NCI-H524 (cell line): ENCODE measurements at regions not wholly inside any gene's neighbourhood (a gene's known extent, or its start where the extent isn't known, plus 50 kb on each side); places are given as distances from the start of the nearest gene placed in this dataset.

Source experiments
- DNase-seq, 2 experiments: peaks; one replicate each; lab custom pipeline; 2025; lab: John Stamatoyannopoulos, UW

DNA sequence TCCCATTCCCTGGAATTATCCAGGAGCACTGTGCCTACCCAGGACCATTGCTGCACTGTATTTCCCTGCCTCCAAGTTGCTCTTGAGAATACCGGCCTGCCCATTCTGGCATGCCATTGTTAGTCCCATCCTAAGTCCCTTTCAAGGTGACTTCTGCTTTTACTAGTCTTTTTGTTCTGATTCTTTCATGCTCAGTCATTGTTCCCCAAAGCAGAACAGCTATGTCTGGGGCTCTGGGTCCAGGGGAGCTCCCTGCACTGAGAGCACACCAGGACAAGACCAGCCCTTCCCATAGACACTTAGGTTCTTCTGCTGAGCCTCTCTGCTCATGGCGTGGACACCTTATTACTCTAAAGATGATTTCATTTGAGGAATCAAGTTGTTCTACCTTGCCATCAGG, 388.9 kb upstream of the KLF4 start:
- no peak for DNase-seq

DNA sequence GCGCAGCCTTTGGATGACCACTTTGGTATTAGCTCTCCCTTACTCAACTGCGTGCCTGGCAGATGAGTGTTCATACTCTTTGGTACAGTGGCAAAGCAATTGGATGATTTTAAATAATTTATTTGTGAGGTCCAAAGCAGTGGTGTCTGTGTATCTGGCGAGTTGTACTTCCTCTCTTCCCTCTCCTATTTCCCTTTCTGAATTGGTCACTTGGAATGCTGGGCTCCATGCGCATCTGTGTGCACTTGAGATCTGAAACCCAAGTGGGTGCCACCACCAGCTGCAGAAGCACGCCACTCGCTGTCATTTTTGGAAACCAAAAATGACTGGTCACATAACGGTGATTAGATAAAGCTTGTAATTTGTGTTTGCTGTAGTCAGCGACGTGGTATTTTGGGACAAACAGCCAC, 386.0 kb upstream of the KLF4 start:
- DNase-seq: no peak

DNA sequence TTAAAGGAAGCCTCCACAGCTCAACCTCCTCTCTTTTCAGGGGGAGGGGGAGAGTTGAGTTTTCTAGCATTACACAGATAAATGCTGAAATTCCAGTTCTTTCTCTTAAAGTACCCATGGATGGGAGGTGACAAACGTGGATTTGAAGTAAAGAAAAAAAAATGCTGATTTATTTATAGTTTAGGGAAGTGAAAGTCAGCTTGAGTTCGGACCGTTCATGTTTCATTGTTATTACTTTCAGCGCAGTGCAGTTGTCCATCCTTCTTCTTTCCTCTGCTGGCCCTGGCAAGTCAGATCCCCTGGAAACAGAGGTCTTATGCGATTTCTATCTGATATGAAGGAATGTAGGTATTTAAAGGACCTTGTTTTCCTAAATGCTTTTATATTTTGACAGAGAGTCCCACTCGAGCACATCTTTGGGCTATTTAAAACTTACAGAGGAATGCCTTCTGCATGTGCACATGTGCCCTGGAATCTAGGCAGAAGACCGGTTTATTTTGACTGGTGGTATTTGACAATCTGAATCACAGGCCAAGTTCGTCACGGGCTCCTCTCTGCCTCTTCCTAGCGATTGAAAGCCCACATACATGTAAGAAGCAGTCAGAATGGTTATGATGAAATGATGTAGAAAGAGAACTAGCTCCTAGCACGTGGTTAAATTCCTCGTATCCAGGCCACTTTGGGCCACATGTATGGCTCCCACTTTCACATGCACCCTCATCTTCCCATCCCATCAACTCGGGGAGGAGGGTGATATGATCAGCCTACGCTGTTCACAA, 385.2 kb upstream of the KLF4 start:
- no peak for DNase-seq

DNA sequence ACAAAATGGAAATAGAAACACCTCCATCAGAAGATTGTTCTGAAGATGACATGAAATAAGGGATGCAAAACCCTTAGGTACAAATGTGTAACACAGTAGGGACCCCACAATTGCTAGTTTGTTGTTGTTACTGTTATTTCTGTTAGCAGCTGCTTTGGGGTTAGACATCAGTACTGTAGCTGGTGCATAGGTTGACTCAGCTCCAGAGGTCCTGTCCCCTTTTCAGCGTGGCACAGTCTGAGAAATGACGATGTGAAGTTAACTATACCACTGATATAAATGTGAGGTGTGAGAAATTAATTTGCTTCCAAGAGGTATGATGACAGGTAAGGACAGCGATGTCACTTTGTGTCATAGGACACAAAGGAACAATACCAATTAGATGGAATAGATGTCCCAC, 384.6 kb upstream of the KLF4 start:
- no peak for DNase-seq

DNA sequence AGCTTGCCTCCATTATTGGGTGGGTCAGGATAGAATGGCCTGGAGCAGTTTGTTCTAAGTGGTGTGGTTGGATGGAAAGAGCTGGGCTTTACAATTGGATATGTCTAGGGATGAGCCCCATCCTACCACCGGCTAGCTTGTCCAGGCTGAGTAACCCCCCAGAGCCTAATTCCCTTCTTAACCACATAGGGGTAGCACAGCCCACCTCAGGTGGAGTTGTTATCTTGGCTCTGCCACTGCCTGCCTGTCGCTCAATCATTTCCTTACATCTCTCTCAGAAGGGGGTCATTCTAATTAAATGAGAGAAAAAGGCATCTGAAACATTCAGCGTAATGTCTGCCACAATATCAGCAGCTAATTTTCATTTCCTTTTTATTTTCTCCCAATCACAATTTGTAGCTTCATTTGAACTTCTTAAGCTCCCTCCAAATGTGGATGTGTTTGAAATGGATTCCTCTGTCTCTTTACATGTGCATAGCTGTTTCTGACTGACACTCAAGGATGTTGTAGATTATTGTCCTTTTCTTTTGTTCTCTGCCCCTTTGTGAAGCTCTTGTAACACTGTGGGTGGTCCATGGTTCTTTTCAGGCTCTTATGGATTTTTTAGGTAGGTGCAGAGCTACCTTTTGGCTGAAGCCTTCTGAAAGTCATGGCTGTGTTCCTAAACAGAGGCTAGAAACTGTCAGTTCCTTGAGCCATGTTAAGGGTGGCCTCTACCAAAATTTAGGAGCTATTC, 383.1 kb upstream of the KLF4 start:
- DNase-seq: no peak

DNA sequence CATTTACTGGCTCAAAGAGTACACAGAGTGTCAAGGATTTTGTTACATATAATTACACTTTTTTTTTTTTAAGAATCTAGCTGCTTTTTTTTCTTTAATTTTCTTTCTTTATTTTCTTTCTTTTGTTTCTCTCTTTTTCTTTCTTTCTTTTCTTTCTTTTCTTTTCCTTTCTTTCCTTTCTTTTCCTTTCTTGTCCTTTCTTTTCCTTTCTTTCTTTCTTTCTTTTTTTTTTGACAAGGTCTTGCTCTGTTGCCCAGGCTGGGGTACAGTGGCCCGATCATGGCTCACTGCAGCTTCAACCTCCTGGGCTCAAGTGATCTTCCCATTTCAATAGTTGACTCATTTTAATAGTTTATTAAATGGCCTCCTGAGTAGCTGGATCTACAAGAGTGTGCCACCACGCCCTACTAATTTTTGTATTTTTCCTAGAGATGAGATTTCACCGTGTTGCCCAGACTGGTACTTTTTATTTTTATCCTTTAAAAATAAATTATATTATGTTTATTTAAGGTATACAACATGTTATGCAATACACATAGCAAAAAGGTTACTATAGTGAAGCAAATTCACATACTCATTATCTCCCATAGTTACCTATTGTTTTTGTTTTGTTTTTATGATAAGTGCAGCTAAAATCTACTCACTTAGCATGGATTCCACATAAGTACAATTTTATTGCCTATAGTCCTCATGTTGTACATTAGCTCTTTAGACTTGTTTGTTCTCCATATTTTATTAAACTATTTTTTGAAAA, 381.5 kb upstream of the KLF4 start:
- DNase-seq: no peak

DNA sequence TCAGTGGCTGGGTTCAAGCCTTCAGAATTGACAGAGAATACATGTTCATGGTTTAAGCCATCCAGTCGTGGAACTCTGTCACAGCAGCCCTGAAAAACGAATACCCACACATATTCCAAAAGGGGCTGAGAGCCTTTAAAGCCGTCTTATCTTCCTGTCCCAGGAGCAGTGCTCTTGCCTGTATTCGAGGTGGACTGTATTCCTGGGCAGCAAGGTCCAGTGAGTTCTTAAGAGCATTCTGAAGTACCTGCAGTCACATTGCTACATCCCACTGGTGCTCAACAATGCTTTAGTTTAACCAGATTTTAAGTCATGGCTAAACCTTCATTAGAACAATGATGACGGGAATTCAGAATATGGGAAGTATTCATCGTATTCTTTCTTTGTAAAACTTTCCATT, 380.7 kb upstream of the KLF4 start:
- no peak for DNase-seq

DNA sequence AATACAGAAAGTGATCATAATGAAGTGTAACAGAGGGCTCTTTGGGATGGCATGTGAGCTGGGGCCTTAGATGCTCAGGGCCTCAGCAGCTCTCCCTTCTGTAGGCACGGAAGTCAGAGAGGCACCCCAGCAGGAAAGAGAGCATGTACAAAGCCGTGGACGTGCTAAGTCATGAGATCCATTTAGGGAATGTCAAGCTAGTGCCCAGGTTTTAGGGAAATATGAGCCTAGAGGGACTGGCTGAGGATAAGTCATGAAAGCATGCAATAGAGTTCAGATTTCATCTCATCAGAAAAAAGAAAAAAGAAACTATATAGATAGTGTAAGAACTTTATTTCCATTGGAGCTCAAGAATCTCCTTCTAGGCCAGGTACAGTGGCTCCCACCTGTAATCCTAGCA, 379.5 kb upstream of the KLF4 start:
- no peak for DNase-seq

DNA sequence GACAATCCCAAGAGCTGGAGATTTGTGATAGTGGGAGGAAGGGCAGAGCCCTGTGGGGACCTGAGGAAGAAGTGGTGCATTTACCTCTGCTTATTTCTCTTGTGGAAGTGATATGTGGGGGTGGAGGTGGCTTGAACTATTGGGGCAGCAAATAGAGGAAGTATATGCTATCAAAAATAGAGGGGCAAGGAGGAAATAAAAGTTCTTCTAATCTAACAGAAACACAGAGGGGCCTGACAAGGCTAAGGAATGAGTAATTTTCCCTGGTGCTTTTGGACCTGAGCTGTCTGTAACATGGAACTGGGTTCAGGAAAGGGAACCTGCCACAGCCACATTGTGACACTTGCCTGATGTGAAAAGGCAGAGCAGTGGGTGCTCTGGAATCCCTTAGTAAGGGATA, 378.6 kb upstream of the KLF4 start:
- DNase-seq: no peak

DNA sequence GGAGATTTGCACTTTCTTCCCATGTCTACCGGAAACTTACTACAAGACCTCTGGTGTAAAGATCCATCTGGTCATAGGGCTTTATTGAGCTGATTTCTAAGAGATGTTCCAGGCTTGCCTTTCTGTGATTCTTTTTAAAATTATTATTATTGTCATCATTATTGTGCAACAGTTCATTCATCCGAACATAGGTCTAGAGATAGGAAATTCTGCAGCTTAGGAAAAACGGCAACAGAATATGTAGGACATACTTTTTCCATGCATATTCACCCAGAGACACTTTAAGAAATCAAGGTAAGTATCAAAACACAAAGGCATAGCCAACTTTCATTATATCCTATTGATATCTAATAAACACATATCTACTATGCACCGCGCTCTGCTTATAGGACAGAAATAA, 378.2 kb upstream of the KLF4 start:
- no peak for DNase-seq

DNA sequence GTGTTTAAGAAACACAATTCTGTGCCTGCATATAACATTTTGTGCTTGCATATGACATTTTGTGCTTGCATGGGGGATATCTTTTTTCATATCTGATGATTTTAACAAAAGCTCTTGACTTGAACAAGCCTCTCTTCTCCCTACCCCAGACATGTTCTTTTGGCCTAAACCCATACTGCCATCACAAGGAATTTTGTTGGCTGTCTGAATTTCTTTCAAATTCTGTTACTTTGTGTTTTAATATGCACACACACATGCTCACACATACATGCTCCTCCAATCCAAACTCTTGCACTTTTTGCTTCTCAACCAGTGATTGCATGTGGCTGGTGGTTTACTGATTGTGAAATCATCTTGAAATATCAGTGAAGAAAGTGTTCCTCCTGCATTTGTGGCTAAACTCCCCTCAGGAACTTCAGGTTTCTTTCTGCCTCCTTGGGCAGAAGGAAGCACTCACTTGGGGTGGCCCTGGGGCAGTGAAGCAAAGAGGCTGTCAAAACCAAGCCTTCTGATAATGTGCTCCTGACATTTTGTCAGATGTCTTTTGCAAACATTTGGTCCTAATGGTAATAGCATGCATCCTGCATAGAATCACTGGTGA, 377.2 kb upstream of the KLF4 start:
- DNase-seq: no peak

DNA sequence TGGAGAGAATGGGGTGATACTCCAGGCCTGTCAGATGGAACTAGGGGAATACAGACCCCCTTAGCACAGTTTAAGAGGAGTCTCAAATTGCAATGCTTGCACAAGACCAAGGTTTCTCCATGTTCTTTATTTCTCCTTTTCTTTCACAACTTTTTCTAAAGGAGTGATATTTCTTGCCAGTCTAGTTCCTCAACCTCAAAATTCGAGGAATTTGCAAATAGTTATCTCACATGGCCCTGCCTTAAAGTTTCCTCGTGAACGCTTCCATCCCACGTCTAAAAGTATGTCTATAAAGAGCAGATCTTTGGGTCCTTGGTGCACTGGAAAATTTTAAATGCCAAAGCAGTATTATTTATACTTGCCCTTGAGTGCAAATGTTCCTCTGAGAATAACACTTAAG, 373.8 kb upstream of the KLF4 start:
- DNase-seq: no peak

DNA sequence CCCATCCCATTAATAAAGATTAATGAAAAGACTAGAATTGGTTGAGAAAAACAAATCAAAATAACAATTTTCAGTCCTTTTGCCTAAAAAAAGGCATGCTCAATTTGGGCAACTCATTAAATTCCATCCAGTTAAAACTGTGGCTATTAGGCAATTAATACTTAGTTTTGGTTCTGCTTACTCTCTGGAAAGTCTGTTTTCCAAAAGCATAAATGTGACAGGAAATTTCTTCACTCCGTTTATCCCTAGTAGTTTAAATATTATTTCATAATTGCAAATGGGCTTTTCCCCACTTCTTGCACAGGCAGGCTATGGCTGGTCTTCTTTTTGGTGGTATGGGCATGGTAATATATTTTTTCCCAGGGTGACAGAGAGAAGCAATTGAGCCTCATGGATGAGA, 373.3 kb upstream of the KLF4 start:
- DNase-seq: no peak

DNA sequence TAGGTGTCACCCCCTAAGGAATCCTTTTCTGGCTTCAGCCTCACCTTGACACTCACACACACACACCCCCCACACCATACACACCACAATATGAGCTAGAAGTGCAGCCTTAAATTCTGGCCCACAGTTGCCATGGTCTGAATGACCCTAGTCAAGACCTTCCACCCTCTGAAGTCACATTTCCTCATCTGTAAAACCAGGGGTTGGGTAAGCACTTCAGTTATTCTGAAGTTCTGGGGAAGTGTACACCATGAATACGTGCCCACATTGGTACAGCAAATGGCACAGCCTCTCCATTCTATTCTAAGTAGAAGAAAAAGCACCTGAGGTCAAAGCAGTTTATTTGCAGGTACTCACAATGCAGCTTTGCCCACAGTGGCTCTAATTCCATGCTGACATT, 372.8 kb upstream of the KLF4 start:
- no peak for DNase-seq

DNA sequence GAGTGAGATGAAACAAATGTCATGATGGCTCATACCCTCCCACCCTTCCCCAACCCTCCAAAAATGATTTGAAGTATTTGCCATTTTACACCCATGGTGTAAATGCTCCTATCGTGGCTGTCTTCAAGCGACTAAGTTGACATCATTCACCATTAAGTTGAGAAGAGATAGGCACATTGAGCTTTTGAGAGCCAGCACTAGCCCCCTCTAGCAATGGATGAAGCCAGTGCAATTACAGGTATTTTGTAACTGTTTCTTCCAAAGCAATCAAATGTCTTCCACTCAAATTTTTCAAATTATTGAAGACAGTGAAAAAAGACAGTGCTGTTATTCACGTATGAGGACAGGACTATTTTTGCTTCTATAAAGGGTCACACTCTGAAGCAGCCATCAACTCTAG, 371.5 kb upstream of the KLF4 start:
- DNase-seq: no peak

DNA sequence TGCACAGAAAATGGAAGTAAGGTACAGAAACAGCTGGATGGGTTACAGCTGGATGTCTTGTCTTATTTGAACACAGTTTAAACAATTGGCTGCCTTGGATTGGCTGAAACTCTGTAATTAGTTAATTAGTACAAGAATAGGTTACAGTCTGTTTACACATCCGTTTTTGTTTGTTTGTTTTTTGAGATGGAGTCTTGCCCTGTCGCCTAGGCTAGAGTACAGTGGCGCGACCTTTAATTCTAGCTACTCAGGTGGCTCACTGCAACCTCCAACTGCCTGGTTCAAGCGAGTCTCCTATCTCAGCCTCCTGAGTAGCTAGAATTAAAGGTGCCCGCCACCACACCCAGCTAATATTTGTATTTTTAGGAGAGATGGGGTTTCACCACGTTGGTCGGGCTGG, 368.7 kb upstream of the KLF4 start:
- DNase-seq: no peak

DNA sequence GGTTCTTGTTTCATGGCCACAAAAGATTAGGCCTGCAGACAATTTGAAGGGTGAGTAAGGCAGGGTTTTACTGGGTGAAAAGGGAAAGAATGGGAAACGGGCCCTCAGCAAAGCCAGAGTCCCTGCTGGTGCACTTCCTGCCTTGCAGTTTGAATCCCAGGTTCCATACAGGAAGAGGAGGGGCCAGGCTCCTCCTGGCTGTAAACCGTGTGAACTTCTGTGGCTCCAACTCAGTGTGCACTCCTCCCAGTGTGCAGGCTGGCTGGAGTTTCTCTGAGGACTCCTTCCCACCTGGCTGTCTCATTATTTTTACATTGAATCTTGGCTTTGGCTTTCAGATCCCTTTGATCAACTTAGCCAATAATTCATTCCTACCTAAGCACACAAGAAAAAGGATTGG, 367.1 kb upstream of the KLF4 start:
- DNase-seq: no peak

DNA sequence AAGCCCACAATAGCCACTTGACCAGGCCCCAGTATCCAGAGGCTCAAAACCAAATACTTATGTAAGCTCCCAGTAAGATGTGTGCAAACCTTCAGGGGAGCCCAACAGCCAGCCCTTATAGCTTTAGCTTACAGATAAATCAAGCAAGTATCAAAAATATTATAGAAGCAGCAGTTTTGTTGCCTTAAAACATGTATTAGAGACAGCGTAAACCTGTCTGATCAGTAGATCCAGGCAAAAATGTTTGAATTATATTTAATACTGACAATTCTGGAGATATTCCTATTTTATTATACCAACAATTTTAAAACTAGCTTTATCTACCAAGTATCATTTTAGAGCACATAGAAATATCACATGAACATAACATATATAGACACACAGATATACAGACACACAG, 365.6 kb upstream of the KLF4 start:
- no peak for DNase-seq

DNA sequence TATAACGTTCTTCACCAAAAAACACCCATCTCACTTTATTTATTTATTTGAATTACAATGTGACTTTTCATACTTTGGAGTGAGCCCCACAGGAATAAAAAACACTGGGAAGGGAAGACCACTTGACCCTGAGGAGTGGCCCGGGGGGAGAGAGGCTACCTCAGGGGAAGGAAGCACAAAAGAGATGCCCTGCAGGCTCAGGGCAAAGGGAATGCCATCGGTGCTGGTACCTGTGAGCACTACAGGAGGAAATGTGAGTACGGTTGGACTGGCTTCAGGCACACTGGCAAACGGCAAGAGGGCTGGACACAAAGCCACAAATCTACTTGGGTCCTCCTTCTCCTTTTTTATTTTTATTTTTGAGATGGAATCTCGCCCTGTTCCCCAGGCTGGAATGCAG, 363.9 kb upstream of the KLF4 start:
- DNase-seq: no peak

DNA sequence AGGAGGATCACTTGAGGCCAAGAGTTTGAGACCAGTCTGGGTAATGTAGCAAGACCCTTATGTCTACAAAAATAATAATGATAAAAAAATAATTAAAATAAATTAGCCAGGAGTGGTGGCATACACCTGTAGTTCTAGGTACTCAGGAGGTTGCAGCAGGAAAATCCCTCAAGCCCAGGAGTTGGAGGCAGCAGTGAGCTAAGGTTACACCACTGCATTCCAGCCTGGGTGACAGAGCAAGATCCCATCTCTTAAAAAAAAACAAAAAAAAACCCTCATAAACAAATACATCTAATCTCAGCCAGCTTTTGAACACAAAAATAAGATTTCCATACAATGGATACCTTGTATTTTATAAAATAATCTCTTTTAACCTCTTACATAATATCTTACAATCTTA, 363.3 kb upstream of the KLF4 start:
- DNase-seq: no peak

DNA sequence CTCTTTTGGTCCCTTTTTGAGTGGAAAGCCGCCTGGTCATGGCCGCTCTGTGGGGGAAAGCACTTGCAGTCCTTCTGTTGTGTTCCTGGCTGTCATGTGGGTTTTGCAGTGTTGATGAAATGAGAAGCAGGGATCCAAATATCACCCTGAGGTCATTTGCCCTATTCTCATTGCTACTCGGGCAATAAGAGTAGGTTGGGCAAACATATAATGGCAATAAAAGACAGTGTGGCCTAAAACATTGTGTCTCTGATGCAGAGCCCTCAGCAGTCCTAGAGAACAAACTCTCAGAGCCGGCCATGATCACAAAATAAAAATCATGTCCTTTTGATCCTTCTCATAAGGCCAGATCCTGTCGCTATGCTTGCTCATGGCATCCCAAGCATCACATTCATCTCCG, 361.1 kb upstream of the KLF4 start:
- no peak for DNase-seq
